Smooth muscle cell (in vitro differentiated cells): ENCODE measurements at regions not wholly inside any gene's neighbourhood (a gene's known extent, or its start where the extent isn't known, plus 50 kb on each side); places are given as distances from the start of the nearest gene placed in this dataset.

Source experiments
- DNase-seq: peaks from one replicate; lab custom pipeline; 2025; ENCODE audit not compliant: unreplicated experiment; lab: John Stamatoyannopoulos, UW
- H2AFZ ChIP-seq: fragments of 200-600 bp; sonication (generic); 2 replicates; pipeline ENCODE4 v1.6.0; 2016; ENCODE audit warnings: antibody characterized with exemption, low read depth, mild to moderate bottlenecking
- H3F3A ChIP-seq: fragments of 200-600 bp; sonication (generic); 2 replicates; pipeline ENCODE4 v1.6.0; 2017; ENCODE audit warnings: antibody characterized with exemption, low read depth
- H3K27ac ChIP-seq: fragments of 200-600 bp; sonication (generic); 2 replicates; pipeline ENCODE4 v1.5.1; 2016; ENCODE audit warnings: low read depth, mild to moderate bottlenecking
- H3K27me3 ChIP-seq: fragments of 200-600 bp; sonication (generic); 2 replicates; pipeline ENCODE4 v1.6.1; 2016; ENCODE audit warnings: low read depth, mild to moderate bottlenecking
- H3K36me3 ChIP-seq: fragments of 200-600 bp; sonication (generic); 2 replicates; pipeline ENCODE4 v1.5.1; 2016; ENCODE audit warnings: low read depth
- H3K4me1 ChIP-seq: fragments of 200-600 bp; sonication (generic); 2 replicates; pipeline ENCODE4 v1.5.1; 2016; ENCODE audit warnings: low read depth
- H3K4me2 ChIP-seq: fragments of 200-600 bp; sonication (generic); 2 replicates; pipeline ENCODE4 v1.6.0; 2016; ENCODE audit warnings: mild to moderate bottlenecking
- H3K4me3 ChIP-seq: fragments of 200-600 bp; sonication (generic); 2 replicates; pipeline ENCODE4 v1.5.1; 2016; ENCODE audit warnings: mild to moderate bottlenecking
- H3K79me2 ChIP-seq: fragments of 200-600 bp; sonication (generic); 2 replicates; pipeline ENCODE4 v1.6.0; 2016; ENCODE audit warnings: low read depth, mild to moderate bottlenecking
- H3K9ac ChIP-seq: fragments of 200-600 bp; sonication (generic); 2 replicates; pipeline ENCODE4 v1.6.0; 2016; ENCODE audit warnings: low read depth
- H3K9me3 ChIP-seq: fragments of 200-600 bp; sonication (generic); replicated peaks from 2 replicates; pipeline ENCODE4 v1.5.1; 2016; ENCODE audit warnings: low read depth
- H4K20me1 ChIP-seq: fragments of 200-600 bp; sonication (generic); 2 replicates; pipeline ENCODE4 v1.6.0; 2016; ENCODE audit warnings: low read depth
- CTCF ChIP-seq: fragments of 200-600 bp; sonication (generic); IDR thresholded peaks from 2 replicates; pipeline ENCODE4 v1.5.1; 2017; ENCODE audit warnings: borderline replicate concordance, mild to moderate bottlenecking, antibody characterized with exemption; ENCODE audit not compliant: insufficient read depth, poor library complexity, severe bottlenecking
- WGBS: methylation state at CpG from one replicate; pipeline ENCODE4 v1.1.7; 2016; ENCODE audit warnings: low lambda C conversion rate; 5-methylcytosine and 5-hydroxymethylcytosine counted together

- Histone ChIP-seq H3F3A (no peaks in the 10 kb centered on the region), H3K27me3 (no peaks in the 10 kb centered on the region), H3K4me1 (no peaks in the 10 kb centered on the region), H4K20me1 (no peaks in the 10 kb centered on the region), H2AFZ (peak overlapping the region; percentile 9), H3K27ac (no peak overlapping the region), H3K79me2 (no peaks in the 10 kb centered on the region), H3K9me3 (no peaks in the 10 kb centered on the region), H3K4me3 (no peak overlapping the region), H3K9ac (no peak overlapping the region), H3K4me2 (no peak overlapping the region), H3K36me3 (no peaks in the 10 kb centered on the region)
- DNase-seq = no peak
- whole genome bisulfite sequencing = 58% methylated on average over 2 of the region's 2 CpGs
- no peak for TF ChIP-seq CTCF
Observed at GRCh38 chr3:29226706-29227105, 54.2 kb upstream of the RBMS3 start.

DNA sequence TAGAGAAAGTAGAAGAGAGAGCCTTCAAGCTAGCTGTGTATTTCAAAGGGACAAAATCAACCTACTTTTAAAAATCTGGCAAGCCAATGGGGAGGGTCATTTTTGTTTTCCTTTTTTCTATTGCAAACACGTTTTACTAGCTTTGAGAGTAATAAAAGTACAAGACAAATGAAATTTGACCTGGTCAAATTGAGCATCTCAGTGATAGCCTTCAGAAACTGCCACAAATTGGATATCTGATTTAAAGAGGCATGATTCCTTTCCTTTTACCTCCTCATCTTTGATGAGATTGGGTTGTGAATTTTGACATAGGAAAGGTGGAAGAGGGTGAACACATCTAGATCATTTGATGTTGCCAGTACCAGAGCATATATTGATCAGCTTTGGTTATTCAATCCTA lies 53.6 kb upstream of the RBMS3 start:
- no peaks in the 10 kb centered on the region for H3K79me2 ChIP-seq
- no peaks in the 10 kb centered on the region for H3F3A ChIP-seq
- no peak for DNase-seq
- TF ChIP-seq CTCF = no peak
- H4K20me1 ChIP-seq = no peaks in the 10 kb centered on the region
- no peak overlapping the region for H2AFZ ChIP-seq
- no peaks in the 10 kb centered on the region for H3K27me3 ChIP-seq
- no peak overlapping the region for H3K27ac ChIP-seq
- WGBS = 68% methylated on average over 1 of the region's 1 CpG
- no peak overlapping the region for H3K9ac ChIP-seq
- no peak overlapping the region for H3K4me2 ChIP-seq
- no peak overlapping the region for H3K4me3 ChIP-seq
- H3K9me3 ChIP-seq = no peaks in the 10 kb centered on the region
- H3K36me3 ChIP-seq = no peaks in the 10 kb centered on the region
- H3K4me1 ChIP-seq = no peaks in the 10 kb centered on the region
